ENCODE measurements at regions not wholly inside any gene's neighbourhood (a gene's known extent, or its start where the extent isn't known, plus 50 kb on each side); places are given as distances from the start of the nearest gene placed in this dataset.

GRCh38 chr11:98798333-98798732, 222.4 kb upstream of the CNTN5 start:
- no peak for DNase-seq

- DNase-seq: no peak
Measured at GRCh38 chr11:98800696-98801095, 220.1 kb upstream of the CNTN5 start.

GRCh38 chr11:98828986-98829708, 191.6 kb upstream of the CNTN5 start:
- DNase-seq: no peak

- DNase-seq: no peak
Measured at GRCh38 chr11:98829971-98830370, 190.8 kb upstream of the CNTN5 start.

GRCh38 chr11:98834776-98835175, 186.0 kb upstream of the CNTN5 start:
- peak; percentile 2 for DNase-seq

- peak; percentile 34 for DNase-seq
Measured at GRCh38 chr11:98835335-98835734, 185.4 kb upstream of the CNTN5 start.

GRCh38 chr11:98836156-98836555, 184.6 kb upstream of the CNTN5 start:
- no peak for DNase-seq

- no peak for DNase-seq
Measured at GRCh38 chr11:98842187-98842586, 178.6 kb upstream of the CNTN5 start.

GRCh38 chr11:98862169-98862568, 158.6 kb upstream of the CNTN5 start:
- DNase-seq: no peak

GRCh38 chr11:98871690-98872089, 149.1 kb upstream of the CNTN5 start:
- no peak for DNase-seq

- no peak for DNase-seq
Measured at GRCh38 chr11:98874050-98874449, 146.7 kb upstream of the CNTN5 start.

GRCh38 chr11:98895936-98896335, 124.8 kb upstream of the CNTN5 start:
- DNase-seq: peak; percentile 67

- DNase-seq: no peak
Measured at GRCh38 chr11:98940913-98941312, 79.8 kb upstream of the CNTN5 start.

GRCh38 chr11:98944461-98944860, 76.3 kb upstream of the CNTN5 start:
- DNase-seq: no peak

GRCh38 chr11:98952107-98952506, 68.6 kb upstream of the CNTN5 start:
- no peak for DNase-seq

- no peak for DNase-seq
Measured at GRCh38 chr11:98955551-98955950, 65.2 kb upstream of the CNTN5 start.

- DNase-seq: no peak
Measured at GRCh38 chr11:98964146-98964545, 56.6 kb upstream of the CNTN5 start.

GRCh38 chr11:98965358-98965757, 55.4 kb upstream of the CNTN5 start:
- no peak for DNase-seq

- no peak for DNase-seq
Measured at GRCh38 chr11:98965775-98966174, 55.0 kb upstream of the CNTN5 start.

- DNase-seq: no peak
Measured at GRCh38 chr11:98967005-98967404, 53.7 kb upstream of the CNTN5 start.
